GM23248 (cell line): ENCODE measurements at regions not wholly inside any gene's neighbourhood (a gene's known extent, or its start where the extent isn't known, plus 50 kb on each side); places are given as distances from the start of the nearest gene placed in this dataset.

ENCODE experiments used
- EZH2 ChIP-seq: fragments of 200-600 bp; sonication (generic); IDR thresholded peaks from 2 replicates; pipeline ENCODE4 v1.6.1; 2018; ENCODE audit warnings: antibody characterized with exemption, mild to moderate bottlenecking; ENCODE audit not compliant: insufficient read depth, poor library complexity, severe bottlenecking
- EZH2phosphoT487 ChIP-seq: fragments of 200-600 bp; sonication (generic); IDR thresholded peaks from 2 replicates; pipeline ENCODE4 v1.6.1; 2018; ENCODE audit warnings: antibody characterized with exemption, moderate library complexity, mild to moderate bottlenecking, low read depth; ENCODE audit not compliant: insufficient read depth

DNA sequence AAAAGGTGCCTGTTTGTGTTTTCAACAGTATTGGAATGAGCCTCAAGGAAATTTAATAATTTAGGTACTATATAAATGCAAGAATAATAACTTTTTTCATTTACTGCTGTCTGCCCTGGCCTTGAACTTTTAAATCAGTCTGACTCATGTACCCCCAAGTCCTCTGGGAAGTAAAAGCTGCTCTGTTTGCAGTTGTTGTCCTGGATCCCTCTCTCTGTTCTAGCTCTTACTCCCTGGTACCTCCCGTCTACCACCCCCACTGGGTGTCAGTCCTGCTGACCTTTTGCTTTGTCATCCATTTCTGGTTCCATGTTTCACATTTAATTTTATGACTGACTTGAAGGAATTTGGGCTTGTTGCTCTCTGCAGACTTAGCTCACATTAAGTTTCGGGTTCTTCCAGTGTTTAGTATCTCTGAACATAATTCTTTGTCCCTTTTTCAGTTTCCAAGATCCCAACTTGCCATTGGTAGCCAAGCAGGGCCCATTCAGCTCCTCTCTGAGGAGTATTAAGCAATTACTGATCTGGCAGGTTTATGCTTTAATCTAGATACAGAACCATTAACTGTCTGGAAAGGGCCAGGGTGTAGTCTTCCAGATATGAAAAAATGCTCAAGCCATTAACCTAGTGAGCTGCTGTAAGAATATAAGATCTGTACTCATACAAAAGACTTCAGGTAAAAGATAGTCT is 208.7 kb upstream of the FAM3C start:
- TF ChIP-seq EZH2phosphoT487 (no peak), EZH2 (no peak)
